Right kidney (tissue), 1 donor: ENCODE measurements at regions not wholly inside any gene's neighbourhood (a gene's known extent, or its start where the extent isn't known, plus 50 kb on each side); places are given as distances from the start of the nearest gene placed in this dataset.

ENCODE experiments used
- DNase-seq: peaks from one replicate; pipeline ENCODE4 v3.0.0-alpha.2; 2016

DNA sequence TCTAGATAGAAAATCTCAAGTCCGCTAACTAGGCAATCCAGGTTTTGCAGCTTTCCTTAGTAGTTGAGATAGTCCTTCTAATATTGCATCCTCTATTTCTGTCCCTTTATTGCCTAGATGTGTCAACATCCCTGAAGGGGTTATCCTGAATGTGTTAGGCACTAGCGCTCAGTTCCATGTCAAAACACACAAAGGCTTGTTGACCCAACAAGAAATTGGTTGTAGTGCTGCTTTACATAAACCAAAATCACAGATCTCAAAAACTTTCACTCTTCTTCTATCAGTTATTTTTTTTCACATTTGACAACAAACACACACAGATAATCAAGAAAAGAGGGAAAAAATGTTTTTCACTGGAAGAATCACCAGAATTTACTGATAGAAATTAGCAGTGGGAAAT lies 51.4 kb upstream of the SOX2 start:
- no peak for DNase-seq

DNA sequence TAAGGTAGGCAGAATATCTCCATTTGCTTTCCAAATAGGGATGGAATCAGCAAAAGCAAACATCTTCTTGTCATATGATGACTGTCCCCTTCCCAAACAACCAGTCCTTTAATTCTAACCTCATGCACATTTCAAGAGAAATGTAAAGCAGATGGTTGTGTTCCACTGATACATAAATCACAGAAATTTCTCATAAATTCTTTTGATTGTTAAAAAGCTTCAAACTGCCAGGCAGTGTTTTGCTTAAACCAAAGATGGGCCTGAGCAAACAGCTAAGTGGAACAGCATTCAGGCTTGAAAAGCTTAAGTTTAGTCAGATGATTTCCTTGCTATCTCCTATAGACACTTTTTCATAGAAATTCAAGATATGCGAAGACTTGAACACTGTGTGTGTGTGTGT lies 74.3 kb upstream of the SOX2 start:
- DNase-seq = no peak

DNA sequence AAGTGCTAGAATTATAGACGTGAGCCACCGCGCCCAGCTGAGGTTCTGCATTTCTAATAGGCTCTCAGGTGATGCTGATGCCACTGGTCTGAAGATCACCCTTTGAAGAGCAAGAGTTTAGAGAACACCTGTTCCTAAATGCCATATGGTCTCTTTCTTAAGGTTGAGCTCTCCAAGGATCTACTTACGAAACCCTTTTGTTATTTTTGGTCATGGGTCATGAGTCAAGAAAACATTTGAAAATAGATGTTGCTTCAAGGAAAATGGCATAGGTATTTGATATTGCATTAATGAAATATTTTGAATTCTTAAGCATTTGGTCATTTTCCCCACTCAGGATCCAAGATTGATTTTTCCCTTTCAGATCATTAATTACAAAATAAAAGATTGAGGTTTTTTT lies 74.7 kb upstream of the SOX2 start:
- DNase-seq = no peak

DNA sequence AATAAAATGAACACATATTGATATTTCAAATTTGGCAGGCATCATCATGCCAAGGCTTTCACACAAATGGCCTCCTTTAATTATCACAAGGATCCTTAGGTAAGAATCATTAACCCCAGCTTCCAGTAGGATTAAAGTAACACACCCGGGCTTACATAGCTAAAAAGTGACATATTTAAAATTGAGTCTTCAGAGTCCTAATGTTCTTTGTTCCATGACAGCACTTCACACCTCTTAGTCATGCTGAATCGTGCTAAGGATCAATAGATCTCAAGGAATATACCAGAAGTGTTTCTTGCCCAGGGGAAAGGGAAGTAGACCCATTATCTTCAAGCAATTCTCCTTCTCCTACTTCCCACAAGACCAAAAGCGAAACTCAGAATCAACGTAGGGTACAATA lies 76.6 kb upstream of the SOX2 start:
- DNase-seq = no peak

DNA sequence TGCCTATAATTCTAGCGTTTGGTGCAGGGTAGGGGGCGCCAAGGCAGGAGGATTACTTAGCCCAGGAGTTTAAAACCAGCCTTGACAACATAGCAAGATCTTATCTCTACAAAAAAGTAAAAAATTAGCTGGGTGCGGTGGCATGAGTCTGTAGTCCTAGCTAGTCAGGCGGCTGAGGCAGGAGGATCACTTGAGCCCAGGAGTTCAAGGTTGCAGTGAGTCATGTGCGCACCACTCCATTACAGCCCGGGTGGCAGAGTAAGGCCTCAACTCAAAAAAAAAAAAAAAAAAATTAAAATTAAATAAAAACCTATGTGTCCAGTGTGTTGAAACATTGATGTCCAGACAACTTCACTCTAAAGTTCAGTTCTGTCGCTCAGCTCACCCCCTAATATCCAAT lies 78.2 kb upstream of the SOX2 start:
- no peak for DNase-seq

DNA sequence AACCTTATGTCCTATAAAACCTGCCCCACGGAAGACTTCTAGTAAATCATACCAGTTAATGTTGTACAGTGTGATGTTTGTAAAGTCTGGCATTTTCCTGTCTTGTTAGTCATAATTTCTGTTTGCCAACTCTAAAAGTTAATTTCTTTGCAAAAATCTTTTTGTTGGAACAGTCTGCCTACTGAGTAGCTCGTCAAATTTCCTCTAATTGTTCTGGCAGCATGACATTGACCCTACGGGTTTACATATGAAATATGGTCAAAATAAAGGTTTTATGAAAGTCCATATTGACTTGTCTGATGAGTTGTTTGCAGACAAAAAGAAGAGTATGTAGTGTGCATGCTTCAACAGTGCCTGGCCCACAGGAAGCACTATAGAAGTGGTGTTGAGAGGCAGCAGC lies 79.8 kb upstream of the SOX2 start:
- no peak for DNase-seq

DNA sequence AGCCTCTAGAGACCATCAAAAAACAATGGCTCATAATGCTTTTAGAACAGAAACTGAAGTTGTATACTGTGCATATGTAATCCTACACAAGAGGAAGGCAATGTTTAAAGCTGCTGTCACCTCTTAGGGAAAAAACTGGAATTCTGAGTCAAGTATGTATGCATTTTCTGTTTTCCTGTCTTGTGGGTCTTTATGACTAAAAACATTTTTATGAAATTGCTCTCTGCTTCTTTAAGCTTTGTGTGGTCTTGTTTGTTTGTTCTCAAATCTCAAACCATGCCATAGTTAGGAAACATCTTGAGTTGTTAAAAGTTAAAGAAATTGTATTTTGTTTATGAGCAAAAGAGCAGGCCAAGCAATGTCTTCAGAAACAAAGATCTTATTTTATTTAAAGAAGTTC lies 80.9 kb upstream of the SOX2 start:
- no peak for DNase-seq

DNA sequence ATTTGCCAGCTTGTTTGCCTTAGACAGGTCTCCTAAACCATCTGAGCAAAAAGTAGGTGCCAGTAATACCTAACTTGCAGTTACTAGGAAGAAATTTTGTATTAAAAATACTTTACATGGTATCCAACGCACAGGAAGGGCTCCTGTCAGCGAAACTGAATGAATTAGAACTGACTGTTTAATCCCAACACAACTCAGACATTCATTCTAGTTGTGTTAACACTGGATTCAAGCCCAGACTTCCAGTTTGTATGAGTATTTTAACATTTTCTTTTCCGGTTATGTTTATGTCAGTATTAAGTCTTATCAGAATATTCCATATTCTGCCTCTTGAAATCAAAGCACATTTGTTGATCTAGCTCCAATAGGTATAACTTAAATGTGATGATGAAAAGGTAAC lies 82.0 kb upstream of the SOX2 start:
- DNase-seq = no peak

DNA sequence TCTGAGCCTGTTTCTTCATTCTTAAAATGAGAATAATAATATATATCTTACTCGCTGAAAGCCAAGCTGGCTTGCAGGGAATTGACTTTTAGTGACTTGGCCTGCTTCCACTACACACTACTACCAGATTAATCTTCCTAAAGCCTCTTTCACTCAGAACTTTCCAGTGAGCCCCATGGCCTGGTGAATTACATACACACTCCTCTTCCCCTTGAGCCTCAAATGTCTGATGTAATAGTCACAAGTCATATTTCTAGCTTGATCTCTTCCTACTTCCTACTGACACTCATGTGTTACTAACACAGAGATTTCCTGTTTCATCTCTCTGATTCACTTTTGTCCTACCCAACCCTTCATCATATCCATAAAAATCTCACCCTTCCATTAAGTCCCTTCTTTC lies 82.7 kb upstream of the SOX2 start:
- DNase-seq = no peak

DNA sequence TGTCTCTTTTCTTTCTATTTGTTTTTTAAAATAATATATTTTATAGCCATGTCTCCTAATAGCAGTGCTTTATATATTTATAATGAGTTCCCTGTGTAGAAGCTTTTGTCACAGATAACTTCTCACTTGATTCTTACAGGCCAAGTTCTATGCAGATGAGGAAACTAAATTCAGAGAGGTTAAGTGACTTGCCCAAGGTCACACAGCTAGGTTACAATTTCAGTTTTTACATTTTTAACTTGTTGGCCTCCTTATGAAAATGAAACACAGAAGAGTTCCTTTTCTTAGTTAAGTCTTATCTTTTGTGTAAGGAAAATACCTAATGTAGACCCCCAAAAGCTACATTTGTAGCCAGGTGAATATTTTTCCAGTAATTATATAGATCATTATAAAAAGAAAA lies 83.3 kb upstream of the SOX2 start:
- DNase-seq = no peak

DNA sequence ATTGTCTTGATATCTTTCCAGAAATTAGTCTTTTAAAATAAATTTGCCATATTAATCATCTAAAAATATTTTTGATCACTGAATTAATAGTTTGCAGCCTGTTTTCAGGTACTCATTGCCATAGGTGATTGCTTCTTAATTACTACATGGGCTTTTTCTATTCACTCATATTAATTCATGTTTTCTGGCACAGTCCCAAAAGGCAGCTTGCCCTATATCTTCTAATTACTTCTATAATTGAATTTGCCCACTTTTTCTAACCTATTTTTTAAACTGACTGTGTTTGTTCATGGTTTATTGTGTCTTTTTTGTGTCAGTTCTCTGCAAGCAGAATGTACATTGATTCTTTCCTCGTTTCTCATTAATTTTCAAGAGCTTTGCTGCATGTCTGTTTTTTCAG lies 85.7 kb upstream of the SOX2 start:
- DNase-seq = no peak

DNA sequence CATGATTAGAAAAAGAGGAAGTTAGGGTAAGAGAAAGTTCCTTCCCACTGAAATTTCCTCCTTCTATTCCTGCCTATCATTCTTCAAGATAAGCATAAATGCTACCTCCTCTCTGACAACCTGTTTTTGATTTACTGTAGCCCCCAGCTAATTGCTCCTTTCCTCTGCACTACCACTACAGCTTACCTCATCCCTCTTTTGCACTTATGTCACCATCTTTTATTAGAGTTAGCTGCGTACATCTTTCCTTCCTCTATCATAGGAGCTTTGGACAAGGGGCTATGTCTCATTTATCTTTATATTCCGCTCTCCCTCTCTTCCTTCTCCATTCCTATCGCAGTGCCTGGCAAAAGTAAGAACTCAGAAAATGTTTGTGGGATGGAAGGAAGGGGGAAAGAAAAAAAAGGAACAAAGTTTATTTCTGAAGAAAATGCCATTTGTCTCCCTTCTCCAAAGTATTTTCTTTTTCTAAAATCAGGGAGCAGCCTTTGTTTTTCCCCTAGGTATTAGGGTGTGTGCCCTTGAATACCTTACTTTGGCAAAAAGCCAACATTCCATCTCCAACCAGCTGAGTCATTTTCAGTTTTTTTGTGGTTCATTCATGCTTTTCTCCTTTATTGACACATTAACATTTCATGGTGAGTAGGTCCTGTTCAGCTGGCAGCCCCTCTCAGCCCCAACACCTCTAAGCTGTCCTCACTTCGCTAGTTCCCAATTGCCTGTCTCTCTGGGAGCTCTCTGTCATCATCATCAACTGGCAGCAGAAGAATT lies 87.6 kb upstream of the SOX2 start:
- no peak for DNase-seq

DNA sequence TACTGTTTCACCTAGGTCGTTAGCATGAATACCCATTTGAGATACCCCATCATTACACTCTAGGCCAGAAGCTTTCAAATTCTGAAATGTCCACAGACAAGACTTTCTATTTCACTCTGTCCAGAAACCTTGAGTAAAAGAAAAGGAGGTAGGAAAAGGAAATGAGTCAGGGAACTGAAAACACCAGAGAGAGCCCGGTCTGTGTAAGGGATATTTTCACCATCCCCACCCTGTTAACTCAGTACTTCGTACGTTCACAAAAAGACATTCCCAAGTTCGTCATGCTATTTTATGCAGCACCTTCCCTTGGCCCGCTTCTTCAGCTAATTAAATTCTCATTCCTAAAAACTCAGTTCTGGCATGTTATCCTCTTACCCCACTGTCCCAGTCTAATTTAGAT lies 89.4 kb upstream of the SOX2 start:
- DNase-seq = no peak

DNA sequence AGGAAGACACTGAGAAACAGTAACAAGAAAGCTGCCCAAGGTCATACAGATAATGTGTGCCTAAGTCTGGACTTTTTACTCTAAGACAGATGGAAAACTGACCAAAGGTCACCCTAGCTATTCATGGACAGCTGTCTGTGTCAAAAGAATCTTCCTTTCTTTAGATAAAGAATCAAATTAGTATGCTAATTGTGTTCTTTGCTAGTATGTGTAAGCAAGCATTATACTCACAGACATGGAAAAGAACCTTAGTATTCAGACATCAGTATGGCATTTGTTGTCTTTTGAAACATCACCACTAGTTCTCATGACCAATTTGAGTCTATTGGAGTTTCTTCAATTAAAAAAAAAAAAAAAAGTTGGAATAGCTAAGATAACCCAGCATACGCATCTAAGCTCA lies 91.8 kb upstream of the SOX2 start:
- no peak for DNase-seq

DNA sequence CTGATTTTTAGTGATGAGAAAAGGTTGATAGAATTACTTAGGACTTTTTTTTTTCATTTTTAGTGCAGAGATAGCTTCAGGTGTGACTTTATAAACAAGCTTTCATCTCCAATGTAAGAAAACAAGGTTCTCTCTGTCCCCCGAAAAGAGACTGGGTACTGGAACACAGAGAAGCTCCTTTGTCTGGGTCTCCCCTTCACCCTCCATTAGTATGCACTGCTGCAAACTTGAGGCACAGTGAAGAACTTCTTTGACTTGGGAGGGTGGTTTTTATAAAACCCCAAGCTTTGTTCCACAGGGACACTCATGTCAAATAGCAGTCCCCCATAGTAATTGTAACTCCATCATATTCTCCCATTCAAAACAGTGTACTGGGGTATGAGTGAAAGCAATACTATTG lies 93.5 kb upstream of the SOX2 start:
- DNase-seq = no peak

DNA sequence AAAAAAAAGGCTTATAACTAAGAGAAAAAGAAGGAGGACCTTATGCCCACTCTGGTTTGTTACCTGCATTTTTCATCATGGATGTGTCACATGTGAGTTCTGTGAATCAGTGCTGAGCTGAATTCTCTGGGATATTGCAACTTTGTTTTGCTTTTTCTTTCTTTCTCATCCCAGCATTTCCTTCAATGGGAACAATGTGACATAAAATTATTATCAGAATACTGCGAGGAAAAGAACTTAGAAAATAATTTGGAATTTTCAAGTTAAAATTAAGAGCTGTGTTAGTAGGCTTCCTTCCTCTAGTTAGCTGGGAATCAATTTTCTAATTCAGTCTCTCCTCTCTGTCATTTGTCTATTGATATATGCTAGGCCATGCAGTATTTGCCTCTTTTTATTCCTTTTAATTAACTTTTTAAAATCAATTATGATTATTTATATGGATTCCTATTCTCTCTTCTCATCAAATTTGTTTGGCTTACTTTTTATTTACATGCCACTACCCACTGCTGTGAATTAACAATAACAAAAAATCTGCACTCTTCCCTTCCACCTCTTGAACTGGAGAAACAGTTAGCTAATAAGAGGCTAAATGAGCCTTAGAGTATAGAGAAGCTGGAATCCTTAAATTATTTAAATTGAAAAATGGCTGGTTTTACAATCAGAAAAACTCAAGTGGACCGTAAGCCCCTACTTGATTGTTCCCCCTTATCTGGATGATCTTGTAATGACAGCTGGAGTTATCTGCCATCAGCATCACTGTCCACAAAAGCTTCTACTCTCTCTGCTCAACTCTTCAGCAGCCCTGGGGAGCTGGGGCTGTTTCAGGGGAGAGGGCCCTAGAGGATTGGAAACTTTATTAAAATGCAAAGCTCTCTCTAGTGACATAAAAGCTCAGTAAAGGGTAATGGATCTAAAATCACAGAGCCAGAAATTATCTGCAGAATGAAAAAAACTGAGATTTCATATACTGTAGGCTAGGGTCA lies 95.3 kb upstream of the SOX2 start:
- DNase-seq = no peak

DNA sequence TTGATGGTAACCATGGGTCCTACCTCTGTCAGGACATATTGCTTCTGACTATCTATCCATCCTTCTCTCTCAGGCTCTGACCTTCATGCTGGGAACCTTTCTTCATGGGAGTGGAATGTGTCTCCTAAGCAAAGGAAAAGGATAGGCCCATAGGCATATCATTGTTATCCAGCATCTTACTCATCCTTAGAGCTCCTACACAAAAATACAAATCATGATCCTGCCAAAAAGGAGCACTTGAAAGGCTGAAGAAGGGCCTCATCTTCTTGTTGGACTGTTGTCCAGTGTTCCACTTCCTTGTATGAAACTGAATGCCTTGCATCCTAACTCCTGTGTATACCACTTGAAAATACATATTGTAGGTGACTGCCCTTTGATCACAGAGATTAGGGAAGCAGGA lies 96.1 kb upstream of the SOX2 start:
- no peak for DNase-seq

DNA sequence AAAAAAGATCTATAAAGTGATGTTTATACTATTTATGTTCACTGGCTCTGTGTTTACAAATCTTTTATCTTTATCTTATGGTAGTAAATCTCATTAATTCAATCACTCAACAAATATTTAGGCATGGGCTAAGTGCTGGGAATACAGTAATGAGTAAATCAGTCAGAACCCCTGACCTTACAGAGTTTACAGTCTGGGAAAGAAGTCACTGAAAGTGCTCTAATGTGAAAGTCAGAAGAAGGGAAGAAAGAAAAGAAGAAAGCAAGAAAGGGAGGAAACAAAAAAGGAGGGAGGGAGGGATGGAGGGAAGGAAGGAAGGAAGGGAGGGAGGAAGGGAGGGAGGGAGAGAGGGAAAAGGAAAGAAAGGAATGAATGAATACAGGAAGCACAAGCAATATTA lies 96.8 kb upstream of the SOX2 start:
- no peak for DNase-seq

DNA sequence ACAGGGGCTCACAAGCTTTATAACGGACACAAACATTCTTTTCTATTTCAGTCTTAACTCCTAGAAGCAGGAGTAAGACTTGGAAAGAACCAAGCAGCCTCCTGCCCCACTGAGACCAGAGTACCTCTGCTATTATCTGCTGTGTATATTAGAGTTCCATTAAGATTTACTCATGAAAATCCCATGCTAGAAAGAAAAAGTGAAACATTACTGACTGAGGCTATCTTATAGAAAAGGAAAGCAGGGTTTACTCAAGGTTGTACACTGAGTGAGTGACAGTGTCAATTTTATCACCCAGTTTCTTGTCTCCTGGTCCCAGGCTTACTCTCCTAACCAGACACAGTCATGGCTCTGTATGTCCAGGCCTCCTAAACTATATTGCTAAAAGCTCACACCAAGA lies 97.9 kb upstream of the SOX2 start:
- no peak for DNase-seq

DNA sequence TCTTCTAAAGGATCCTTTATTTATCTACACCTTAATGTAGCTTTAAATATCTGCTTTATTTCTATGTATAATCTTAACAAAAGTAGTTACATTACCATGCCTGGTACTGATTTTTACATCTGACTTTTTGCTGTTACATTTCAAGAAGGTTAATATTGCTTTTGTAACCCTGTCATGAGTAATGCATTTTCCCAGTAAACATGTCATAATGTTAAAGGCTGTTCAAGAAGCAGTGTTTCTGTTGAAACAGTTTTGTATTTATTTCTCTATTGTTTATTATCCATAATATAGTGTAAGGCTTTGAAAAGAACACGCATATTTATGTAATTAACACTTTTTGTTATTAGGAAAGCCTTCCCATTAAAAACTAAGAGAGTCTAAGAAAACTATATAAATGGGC lies 98.5 kb upstream of the SOX2 start:
- DNase-seq = no peak

DNA sequence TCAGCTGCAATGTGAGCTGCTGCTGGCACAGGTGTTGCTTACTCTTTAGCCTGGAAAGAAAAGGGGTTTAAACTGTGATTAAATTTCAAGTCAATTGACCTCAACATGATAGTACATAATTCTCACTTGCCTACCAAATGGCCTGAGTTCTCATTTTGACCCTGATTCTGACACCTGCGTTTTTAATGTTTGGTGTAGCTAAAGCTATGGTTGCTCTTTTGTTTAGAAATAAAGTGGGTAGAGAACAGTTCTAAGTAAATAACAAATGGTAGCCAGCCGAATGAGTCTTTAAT lies 100.8 kb upstream of the SOX2 start:
- no peak for DNase-seq

DNA sequence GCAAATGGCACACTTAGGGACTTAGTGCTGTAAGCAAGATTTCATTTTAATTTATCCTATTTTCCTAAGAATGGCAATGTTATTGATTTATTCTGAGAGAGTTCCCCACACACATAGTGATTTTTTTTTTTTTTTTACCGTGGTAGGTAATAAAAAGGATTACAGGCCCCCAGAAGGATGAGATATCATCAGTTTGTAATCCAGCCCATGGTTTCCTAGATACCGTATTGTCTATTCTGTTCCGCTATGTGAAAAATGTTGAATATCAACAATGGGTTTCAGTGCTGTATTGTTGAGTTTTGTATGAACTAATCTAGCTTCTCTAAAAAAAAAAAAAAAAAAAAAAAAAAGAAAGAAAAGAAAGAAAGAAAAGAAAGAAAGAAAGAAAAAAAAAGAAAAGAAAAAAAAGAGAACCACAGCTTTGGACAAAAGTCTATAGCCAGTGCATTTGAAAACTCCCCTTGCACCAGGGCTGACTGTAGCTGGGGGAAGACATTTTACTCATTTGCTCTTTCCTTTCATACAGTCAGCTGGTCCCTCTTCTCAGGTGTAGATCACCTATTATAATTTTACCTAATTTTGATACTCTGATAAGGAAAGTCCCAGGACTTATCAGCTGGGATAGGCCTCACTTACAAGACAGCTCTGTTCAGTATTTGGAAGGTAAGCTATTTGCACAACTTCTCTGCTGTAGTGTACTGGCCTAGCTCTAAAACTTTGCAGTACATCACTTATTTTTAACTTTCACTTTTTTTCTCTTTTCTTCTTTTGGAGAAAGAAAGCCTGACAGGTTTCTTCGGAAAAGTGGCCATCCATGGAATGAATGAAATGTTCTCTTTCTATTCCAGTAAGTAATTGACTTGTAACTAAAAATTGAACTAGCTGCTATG lies 101.4 kb upstream of the SOX2 start:
- DNase-seq = no peak
